GM06990 (cell line): ENCODE measurements at regions not wholly inside any gene's neighbourhood (a gene's known extent, or its start where the extent isn't known, plus 50 kb on each side); places are given as distances from the start of the nearest gene placed in this dataset.

ENCODE experiments used
- DNase-seq: peaks from one replicate; pipeline ENCODE4 v3.0.0-alpha.2; 2011; ENCODE audit not compliant: insufficient read length; ENCODE audit errors: extremely low read depth
- H3K27me3 ChIP-seq: replicated peaks from 2 replicates; pipeline ENCODE4 v1.6.0; 2011; ENCODE audit warnings: low read length; ENCODE audit not compliant: control insufficient read depth, insufficient read depth
- H3K36me3 ChIP-seq: 2 replicates; pipeline ENCODE4 v1.5.1; 2011; ENCODE audit warnings: low read length; ENCODE audit not compliant: control insufficient read depth, insufficient read depth
- H3K4me3 ChIP-seq: replicated peaks from 2 replicates; pipeline ENCODE4 v1.5.1; 2011; ENCODE audit warnings: low read depth, mild to moderate bottlenecking, control low read depth, low read length
- CTCF ChIP-seq: IDR thresholded peaks from 2 replicates; pipeline ENCODE4 v1.5.1; 2011; ENCODE audit warnings: low read length, control low read depth, mild to moderate bottlenecking, inconsistent platforms; ENCODE audit not compliant: insufficient read depth, poor library complexity, severe bottlenecking

GRCh38 chr18:72948439-72948838, 80.7 kb upstream of the NETO1 start:
- no peak for TF ChIP-seq CTCF
- no peaks in the 10 kb centered on the region for H3K27me3 ChIP-seq
- DNase-seq, result no peak

GRCh38 chr18:72942766-72943165, 75.0 kb upstream of the NETO1 start:
- TF ChIP-seq CTCF, result no peak
- DNase-seq, result no peak
- H3K27me3 ChIP-seq, result no peaks in the 10 kb centered on the region
- no peaks in the 10 kb centered on the region for H3K36me3 ChIP-seq
- H3K4me3 ChIP-seq, result no peak overlapping the region

More at GRCh38 chr18:72948439-72948838, 80.7 kb upstream of the NETO1 start:
- Histone ChIP-seq H3K4me3 (no peak overlapping the region), H3K36me3 (no peaks in the 10 kb centered on the region)

- TF ChIP-seq CTCF, result no peak
- H3K4me3 ChIP-seq, result no peak overlapping the region
- H3K27me3 ChIP-seq, result no peaks in the 10 kb centered on the region
- no peaks in the 10 kb centered on the region for H3K36me3 ChIP-seq
- DNase-seq, result no peak
Measured at GRCh38 chr18:72940986-72941385, 73.2 kb upstream of the NETO1 start.

- H3K4me3 ChIP-seq, result no peak overlapping the region
- no peak for TF ChIP-seq CTCF
- no peaks in the 10 kb centered on the region for H3K36me3 ChIP-seq
- no peak for DNase-seq
- no peaks in the 10 kb centered on the region for H3K27me3 ChIP-seq
Measured at GRCh38 chr18:72940509-72940908, 72.7 kb upstream of the NETO1 start.

GRCh38 chr18:72935744-72936143, 68.0 kb upstream of the NETO1 start:
- Histone ChIP-seq H3K4me3 (no peak overlapping the region), H3K36me3 (no peaks in the 10 kb centered on the region), H3K27me3 (no peaks in the 10 kb centered on the region)
- no peak for DNase-seq
- TF ChIP-seq CTCF, result no peak

GRCh38 chr18:72922895-72923294, 55.1 kb upstream of the NETO1 start:
- no peak overlapping the region for H3K4me3 ChIP-seq
- no peaks in the 10 kb centered on the region for H3K36me3 ChIP-seq
- no peak for DNase-seq
- no peak for TF ChIP-seq CTCF
- H3K27me3 ChIP-seq, result no peaks in the 10 kb centered on the region
